ENCODE measurements at regions not wholly inside any gene's neighbourhood (a gene's known extent, or its start where the extent isn't known, plus 50 kb on each side); places are given as distances from the start of the nearest gene placed in this dataset.
"Not testable (repeated sequence)": the region's sequence is repeated elsewhere in the genome, so short reads cannot be mapped to it uniquely, and the experiment has no call there.

DNA sequence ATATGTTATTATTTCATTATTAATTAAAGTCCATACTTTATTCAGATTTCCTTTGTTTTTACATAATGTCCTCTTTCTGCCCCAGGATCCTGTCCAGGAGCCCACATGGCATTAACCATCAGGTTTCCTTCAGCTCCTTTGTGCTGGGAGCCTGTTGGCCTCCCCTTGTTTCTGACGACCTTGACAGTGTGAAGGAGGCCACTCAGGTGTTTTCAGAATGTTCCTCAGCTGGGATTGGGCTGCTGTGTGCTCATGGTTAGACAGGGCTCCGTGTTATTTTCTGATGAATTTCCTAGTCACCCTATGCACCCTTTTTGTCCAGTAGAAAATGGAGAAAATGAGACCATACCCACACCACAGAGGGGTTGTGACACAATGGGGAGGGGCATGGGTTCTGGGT lies 281.0 kb upstream of the FOXF1 start:
- no peak overlapping the region for H3K9ac ChIP-seq (ENCODE audit: low read depth, low read length)
- H3K9me3 ChIP-seq (ENCODE audit: control insufficient read depth, insufficient read depth, low read length) = peaks cover 3% of the 10 kb centered on the region; the same call in 1 of the 2 replicates
- H3K36me3 ChIP-seq (ENCODE audit: insufficient read depth, low read length) = no peaks in the 10 kb centered on the region; the same call in 1 of the 2 replicates
- H3K4me1 ChIP-seq (ENCODE audit: insufficient read depth, low read length) = no peaks in the 10 kb centered on the region

DNA sequence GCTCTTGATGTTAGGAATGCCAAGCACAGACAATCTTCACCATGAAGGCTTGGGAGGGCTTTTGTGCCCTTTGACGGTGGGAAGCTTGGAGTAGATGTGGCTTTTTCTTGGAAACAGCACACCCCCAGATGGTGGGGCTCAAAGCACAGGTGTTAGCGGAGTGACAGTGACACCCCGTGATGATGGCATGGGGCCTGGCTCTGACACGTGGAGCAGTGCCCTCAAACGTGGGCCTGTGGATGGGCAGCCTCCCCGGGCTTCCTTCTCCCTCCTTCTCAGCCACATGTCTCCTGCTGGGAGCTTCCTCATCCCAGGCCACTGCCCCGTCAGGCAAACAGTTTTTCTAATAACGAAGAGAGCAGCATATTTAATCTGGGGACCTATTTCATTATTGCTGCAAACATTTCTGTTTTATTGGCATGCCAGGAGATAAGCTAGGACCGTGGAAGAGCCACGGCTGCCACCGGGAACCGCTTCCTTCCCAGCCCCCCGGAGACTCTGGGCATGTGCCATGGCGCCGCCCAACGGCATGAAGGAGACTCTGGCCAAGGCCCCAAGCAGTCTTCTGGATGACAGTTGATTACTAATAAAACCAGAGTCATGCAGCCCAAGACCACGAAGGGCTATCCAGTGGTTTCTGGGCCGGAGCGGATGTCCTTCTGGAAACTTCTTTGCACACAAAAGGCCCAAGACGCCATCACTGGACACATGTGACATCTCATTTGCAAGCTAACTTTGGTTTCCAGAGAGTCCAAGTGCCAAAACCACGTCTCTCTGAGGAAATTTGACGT lies 280.3 kb upstream of the FOXF1 start:
- H3K9ac ChIP-seq (ENCODE audit: low read depth, low read length) = no peak overlapping the region
- H3K4me1 ChIP-seq (ENCODE audit: insufficient read depth, low read length) = no peaks in the 10 kb centered on the region
- H3K9me3 ChIP-seq (ENCODE audit: control insufficient read depth, insufficient read depth, low read length) = peaks cover 3% of the 10 kb centered on the region; the same call in 1 of the 2 replicates
- no peaks in the 10 kb centered on the region; the same call in 1 of the 2 replicates for H3K36me3 ChIP-seq (ENCODE audit: insufficient read depth, low read length)

DNA sequence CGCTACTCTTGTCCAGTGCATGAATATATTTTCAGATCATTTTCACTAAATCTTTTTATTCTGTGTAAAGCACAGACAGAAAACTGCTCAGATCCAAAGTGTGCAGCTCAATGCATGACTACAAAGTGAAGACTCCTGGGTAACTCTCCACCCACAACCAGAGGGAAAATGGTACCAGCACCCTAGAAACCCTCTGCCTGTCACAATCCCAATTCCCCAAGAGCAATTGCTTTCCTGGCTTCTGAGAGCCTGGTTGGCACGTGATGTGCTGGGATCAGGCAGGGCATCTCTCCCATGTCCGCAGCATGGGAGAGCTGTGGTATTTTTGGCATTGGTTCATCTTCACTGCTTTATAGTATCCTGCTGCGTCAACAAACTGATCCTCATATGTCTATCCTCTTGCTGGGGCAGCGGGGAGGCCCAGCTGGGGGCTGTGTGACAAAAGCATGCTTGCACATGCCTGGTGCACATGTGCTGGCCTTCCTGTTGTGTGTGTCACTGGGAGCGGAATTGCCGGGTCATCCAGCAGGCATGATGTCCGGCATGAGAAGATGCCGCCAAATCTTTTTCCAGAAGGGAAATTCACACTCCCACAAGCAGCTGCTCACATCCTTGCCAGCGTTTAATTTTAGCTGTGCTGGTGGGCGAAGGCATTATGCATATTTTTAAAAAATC lies 278.9 kb upstream of the FOXF1 start:
- no peaks in the 10 kb centered on the region for H3K4me1 ChIP-seq (ENCODE audit: insufficient read depth, low read length)
- H3K9me3 ChIP-seq (ENCODE audit: control insufficient read depth, insufficient read depth, low read length) = peaks cover 3% of the 10 kb centered on the region; the same call in 1 of the 2 replicates
- no peaks in the 10 kb centered on the region; the same call in 1 of the 2 replicates for H3K36me3 ChIP-seq (ENCODE audit: insufficient read depth, low read length)
- no peak overlapping the region for H3K9ac ChIP-seq (ENCODE audit: low read depth, low read length)

DNA sequence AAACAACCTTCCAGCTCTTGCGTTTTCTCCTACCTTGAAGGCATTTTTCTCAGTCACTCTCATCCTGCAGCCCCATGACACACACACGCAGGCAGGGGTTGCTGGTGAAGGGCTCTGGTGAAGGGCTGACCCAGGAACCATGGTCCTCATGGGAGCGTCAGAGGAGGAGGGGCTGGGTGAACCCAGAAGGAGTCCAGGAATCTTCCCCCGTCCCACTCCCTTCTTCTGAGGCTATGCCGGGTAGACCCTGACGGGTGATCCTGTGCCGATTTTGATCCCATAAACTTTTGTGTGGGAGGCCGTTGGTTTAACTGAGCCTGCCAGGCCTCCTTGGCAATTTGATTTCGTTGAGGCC lies 278.4 kb upstream of the FOXF1 start:
- peaks cover 3% of the 10 kb centered on the region; the same call in 1 of the 2 replicates for H3K9me3 ChIP-seq (ENCODE audit: control insufficient read depth, insufficient read depth, low read length)
- H3K9ac ChIP-seq (ENCODE audit: low read depth, low read length) = no peak overlapping the region
- no peaks in the 10 kb centered on the region for H3K4me1 ChIP-seq (ENCODE audit: insufficient read depth, low read length)
- H3K36me3 ChIP-seq (ENCODE audit: insufficient read depth, low read length) = no peaks in the 10 kb centered on the region; the same call in 1 of the 2 replicates

DNA sequence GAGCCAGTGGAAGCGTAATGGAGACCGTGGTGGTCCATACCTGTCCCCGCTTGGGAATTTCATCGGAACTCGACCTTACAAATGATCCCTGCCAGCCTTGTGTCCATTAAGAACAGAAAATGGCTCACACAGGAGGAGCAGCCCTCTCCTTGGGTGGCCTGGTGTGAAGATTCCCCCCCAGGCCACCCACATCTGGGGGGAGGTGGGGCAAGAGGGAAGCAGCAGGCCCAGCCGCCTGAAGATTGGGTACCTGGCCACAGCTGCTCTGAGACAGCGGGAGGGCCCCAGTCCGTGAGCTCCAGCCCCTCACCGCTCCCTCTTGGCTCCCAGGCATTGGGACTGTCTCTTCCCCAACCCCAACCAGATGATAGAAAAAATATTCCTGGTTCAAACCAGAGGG lies 277.8 kb upstream of the FOXF1 start:
- Histone ChIP-seq H3K4me1 (ENCODE audit: insufficient read depth, low read length) (no peaks in the 10 kb centered on the region), H3K9me3 (ENCODE audit: control insufficient read depth, insufficient read depth, low read length) (peaks cover 3% of the 10 kb centered on the region; the same call in 1 of the 2 replicates), H3K9ac (ENCODE audit: low read depth, low read length) (no peak overlapping the region), H3K36me3 (ENCODE audit: insufficient read depth, low read length) (no peaks in the 10 kb centered on the region; the same call in 1 of the 2 replicates)

DNA sequence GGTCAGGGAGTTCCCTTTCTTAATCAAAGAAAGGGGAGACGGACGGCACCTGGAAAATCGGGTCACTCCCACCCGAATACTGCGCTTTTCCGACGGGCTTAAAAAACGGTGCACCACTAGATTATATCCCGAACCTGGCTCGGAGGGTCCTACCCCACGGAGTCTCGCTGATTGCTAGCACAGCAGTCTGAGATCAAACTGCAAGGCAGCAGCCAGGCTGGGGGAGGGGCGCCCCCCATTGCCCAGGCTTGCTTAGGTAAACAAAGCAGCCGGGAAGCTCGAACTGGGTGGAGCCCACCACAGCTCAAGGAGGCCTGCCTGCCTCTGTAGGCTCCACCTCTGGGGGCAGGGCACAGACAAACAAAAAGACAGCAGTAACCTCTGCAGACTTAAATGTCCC lies 276.8 kb upstream of the FOXF1 start:
- H3K4me1 ChIP-seq (ENCODE audit: insufficient read depth, low read length); H3K9me3 ChIP-seq (ENCODE audit: control insufficient read depth, insufficient read depth, low read length); H3K9ac ChIP-seq (ENCODE audit: low read depth, low read length); H3K36me3 ChIP-seq (ENCODE audit: insufficient read depth, low read length): not testable (repeated sequence)

DNA sequence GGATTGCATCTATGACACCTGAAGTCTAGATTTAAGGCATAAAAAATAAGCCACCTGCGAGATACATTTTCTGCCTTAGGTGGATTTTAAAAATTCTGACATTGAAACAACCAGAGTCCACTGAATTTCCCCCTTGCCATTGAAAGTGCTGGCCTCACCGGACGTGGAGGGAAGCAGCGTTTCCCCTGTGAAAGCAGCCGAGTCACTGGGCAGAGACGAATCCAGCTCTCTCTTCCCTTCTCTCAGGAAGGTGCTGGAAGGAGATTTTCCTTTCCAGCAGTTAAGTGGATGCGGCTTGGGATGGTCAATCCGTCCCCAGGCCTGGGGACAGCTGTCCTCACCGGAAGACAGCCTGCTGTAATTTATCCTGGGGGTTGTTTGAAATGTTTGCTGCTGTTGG lies 270.9 kb upstream of the FOXF1 start:
- Histone ChIP-seq H3K4me1 (ENCODE audit: insufficient read depth, low read length) (peaks cover 9% of the 10 kb centered on the region), H3K9me3 (ENCODE audit: control insufficient read depth, insufficient read depth, low read length) (no peaks in the 10 kb centered on the region), H3K36me3 (ENCODE audit: insufficient read depth, low read length) (no peaks in the 10 kb centered on the region), H3K9ac (ENCODE audit: low read depth, low read length) (no peak overlapping the region)

DNA sequence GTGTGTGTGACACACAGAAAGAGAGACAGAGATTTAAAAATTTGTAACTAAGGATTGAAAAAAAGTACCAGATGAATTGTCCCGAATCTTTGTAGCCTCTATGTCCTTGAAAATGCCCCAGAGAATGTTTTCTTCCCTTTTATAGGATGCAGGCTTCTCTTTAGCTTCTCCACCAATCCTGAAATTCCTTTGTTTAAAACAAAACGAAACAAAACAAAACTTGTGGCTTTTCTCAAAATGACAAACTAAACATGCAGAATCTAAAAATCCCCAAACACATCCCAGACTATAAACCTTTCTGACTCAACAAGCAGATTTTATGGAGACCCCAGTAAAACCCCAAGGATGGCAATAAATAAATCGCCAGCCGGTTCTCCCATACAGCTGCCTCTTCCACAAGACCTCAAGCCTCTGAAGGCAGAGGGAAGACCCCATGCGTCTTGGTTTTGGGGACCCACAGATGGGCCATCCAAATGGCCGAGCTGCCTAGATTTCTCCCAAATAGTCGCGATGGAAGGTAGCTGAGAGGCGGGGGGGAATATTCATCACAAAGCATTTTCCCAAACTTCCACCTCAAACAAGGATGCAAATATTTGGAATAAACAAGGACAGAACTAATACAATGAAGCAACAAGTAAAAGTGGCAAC lies 269.5 kb upstream of the FOXF1 start:
- no peaks in the 10 kb centered on the region for H3K36me3 ChIP-seq (ENCODE audit: insufficient read depth, low read length)
- no peak overlapping the region for H3K9ac ChIP-seq (ENCODE audit: low read depth, low read length)
- H3K4me1 ChIP-seq (ENCODE audit: insufficient read depth, low read length) = peaks cover 9% of the 10 kb centered on the region
- no peaks in the 10 kb centered on the region for H3K9me3 ChIP-seq (ENCODE audit: control insufficient read depth, insufficient read depth, low read length)

DNA sequence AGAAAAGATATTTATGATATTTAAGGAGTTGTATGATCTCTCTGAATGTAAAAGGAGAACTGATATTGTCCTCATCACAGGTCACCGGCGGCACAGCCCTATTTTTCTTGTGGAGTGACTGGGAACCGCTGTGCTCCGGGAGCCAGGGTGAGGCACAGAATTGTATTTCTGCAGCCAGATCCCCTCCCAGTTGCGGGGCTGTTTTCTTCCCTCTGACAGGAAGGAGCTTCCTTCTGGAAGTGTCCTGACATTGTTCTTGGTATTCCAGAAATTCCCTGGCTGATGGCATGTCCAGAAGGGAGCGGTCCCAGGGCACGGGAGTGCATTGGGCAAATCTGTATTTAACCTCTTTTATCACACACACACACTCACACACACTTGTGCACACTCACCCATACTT lies 268.6 kb upstream of the FOXF1 start:
- no peak overlapping the region for H3K9ac ChIP-seq (ENCODE audit: low read depth, low read length)
- no peaks in the 10 kb centered on the region for H3K36me3 ChIP-seq (ENCODE audit: insufficient read depth, low read length)
- H3K4me1 ChIP-seq (ENCODE audit: insufficient read depth, low read length) = peaks cover 9% of the 10 kb centered on the region
- no peaks in the 10 kb centered on the region for H3K9me3 ChIP-seq (ENCODE audit: control insufficient read depth, insufficient read depth, low read length)

DNA sequence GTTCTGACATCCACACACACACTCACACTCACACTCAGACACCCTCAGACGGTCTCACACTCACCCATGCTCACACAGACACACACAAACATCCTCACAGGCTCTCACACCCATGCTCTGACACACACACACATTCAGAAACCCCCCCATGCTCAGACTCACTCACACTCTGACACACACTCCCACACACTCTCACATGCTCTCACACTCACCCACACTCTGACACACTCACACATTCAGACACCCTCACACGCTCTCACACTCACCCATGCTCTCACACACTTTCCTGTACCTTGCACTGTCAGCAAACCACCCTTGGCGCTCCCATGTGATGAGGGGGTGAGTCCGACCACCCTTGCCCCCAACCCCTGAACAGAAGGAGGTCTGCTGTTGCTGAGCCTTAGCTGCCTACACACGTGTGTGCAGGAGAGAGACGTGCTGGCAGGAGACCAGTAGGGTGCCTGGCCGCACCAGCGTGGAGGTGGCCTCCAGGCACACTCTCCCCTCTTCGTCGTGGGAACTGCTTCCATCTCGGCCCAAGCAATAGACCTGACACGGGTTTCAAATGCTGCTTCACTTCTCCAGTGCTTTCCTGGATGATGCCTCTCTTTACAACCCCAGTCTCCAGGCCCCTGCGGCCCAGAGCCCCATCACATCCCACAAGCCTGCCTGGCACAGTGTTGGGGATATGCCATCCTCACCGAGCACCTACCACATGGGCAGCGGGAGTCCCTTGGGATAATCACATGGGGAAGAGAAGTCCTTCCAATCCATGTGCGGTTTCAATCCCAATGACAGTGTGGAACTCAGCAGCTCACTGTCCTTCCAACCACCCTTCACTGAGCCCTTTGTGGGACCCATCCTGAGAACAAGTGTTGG lies 267.8 kb upstream of the FOXF1 start:
- no peaks in the 10 kb centered on the region for H3K36me3 ChIP-seq (ENCODE audit: insufficient read depth, low read length)
- H3K4me1 ChIP-seq (ENCODE audit: insufficient read depth, low read length) = peaks cover 9% of the 10 kb centered on the region
- H3K9me3 ChIP-seq (ENCODE audit: control insufficient read depth, insufficient read depth, low read length) = no peaks in the 10 kb centered on the region
- no peak overlapping the region for H3K9ac ChIP-seq (ENCODE audit: low read depth, low read length)

DNA sequence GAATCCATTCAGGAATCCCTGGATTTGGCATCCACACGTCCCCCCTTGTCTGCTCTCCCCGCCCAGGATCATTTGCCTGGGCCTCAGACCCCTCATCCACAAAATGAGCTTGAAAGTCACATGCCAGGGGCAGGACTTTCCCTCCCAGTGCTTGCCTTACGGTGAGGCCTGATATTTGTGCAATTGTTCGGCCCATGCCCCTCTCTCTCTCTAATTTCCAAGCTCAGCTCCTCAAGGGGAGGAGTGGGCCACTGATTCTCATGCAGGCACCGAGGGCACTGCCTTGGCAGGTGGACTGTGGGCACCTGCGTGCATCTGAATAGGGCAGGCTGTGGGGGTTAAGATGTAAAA lies 267.2 kb upstream of the FOXF1 start:
- Histone ChIP-seq H3K9ac (ENCODE audit: low read depth, low read length) (no peak overlapping the region), H3K4me1 (ENCODE audit: insufficient read depth, low read length) (peaks cover 9% of the 10 kb centered on the region), H3K36me3 (ENCODE audit: insufficient read depth, low read length) (no peaks in the 10 kb centered on the region), H3K9me3 (ENCODE audit: control insufficient read depth, insufficient read depth, low read length) (no peaks in the 10 kb centered on the region)

DNA sequence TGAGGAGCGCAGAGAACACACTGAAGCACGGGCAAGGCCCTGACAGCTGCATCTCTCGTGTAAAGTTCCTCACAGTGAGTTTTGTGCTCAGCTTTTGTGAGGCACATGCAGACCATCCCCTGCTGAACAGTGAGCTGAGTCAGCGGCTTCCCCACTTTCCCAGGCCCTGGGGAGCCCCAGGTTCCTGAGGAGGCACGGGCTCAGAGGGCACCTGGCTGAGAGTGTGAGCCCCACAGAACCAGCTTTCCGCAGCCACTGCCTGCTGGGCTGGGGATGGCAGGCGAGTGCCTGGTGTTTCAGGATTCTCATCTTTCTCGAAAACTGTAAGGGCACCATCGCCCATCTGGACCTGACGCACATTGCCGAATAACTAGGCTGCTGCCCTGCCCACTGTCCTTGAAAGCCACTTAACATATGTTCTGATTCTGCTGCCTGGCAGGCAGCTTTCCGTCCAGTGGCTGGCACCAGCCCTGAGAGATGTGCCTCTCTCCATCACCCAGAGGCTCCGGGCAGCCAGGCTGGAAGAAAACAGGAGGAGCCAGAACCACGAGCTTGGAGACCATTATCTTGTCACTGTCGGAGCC lies 266.7 kb upstream of the FOXF1 start:
- Histone ChIP-seq H3K4me1 (ENCODE audit: insufficient read depth, low read length) (peaks cover 9% of the 10 kb centered on the region), H3K36me3 (ENCODE audit: insufficient read depth, low read length) (no peaks in the 10 kb centered on the region), H3K9me3 (ENCODE audit: control insufficient read depth, insufficient read depth, low read length) (no peaks in the 10 kb centered on the region), H3K9ac (ENCODE audit: low read depth, low read length) (no peak overlapping the region)

DNA sequence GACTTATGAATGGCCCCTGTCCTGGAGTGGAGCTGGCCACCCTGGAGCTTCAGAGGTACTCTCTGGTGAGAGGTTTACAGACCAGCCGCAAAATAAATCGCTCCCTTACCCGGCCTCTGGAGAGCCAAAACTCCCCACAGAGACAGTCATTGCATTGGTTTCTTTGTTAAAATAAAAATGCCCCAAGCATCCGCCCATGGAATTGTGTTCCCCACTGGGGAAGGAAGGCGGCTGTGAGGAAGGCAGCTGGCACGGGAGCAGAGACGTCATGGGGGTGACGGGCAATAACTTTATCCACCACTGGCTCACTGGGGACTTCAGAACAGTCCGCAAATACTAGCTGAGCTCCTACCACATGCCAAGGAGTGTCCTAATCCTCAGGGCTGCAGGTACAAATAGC lies 266.2 kb upstream of the FOXF1 start:
- Histone ChIP-seq H3K36me3 (ENCODE audit: insufficient read depth, low read length) (no peaks in the 10 kb centered on the region), H3K4me1 (ENCODE audit: insufficient read depth, low read length) (peaks cover 9% of the 10 kb centered on the region), H3K9me3 (ENCODE audit: control insufficient read depth, insufficient read depth, low read length) (no peaks in the 10 kb centered on the region), H3K9ac (ENCODE audit: low read depth, low read length) (no peak overlapping the region)

DNA sequence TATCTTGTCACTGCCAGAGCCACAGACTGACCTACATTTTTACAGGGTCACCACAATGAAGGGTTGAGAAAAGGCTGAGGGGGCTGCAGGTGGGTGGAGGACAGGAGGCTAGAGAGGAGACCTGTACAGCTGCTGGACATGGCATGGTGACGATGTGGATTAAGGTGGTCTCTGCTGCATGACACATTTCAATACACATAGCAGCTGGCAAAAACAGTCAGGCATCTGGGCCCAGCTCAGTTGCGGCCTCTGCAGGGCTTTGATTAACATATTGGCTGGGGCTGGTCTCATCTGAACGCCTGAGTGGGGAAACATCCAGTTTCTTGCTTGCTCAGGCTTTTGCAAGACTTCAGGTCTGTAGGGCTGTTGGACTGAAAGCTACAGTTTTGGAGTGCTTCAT lies 265.4 kb upstream of the FOXF1 start:
- H3K36me3 ChIP-seq (ENCODE audit: insufficient read depth, low read length) = no peaks in the 10 kb centered on the region
- peaks cover 9% of the 10 kb centered on the region for H3K4me1 ChIP-seq (ENCODE audit: insufficient read depth, low read length)
- no peak overlapping the region for H3K9ac ChIP-seq (ENCODE audit: low read depth, low read length)
- H3K9me3 ChIP-seq (ENCODE audit: control insufficient read depth, insufficient read depth, low read length) = no peaks in the 10 kb centered on the region

Data from ES-I3 (cell line).